OCI-LY1 (cell line): ENCODE measurements at regions not wholly inside any gene's neighbourhood (a gene's known extent, or its start where the extent isn't known, plus 50 kb on each side); places are given as distances from the start of the nearest gene placed in this dataset.

Experiments used
- H2AFZ ChIP-seq: fragments of 200-600 bp; sonication (generic), shearing (Covaris generic); 2 replicates; pipeline ENCODE4 v1.6.0; 2014; ENCODE audit warnings: antibody characterized with exemption, mild to moderate bottlenecking, low read length
- H3F3A ChIP-seq: fragments of 200-600 bp; sonication (generic), shearing (Covaris generic); 2 replicates; pipeline ENCODE4 v1.6.0; 2014; ENCODE audit warnings: mild to moderate bottlenecking, antibody characterized with exemption, low read length, moderate library complexity; ENCODE audit not compliant: insufficient read depth
- H3K27ac ChIP-seq: fragments of 200-600 bp; sonication (generic); 2 replicates; pipeline ENCODE4 v1.5.1; 2014; ENCODE audit warnings: low read length, mixed run types, mild to moderate bottlenecking, low read depth; ENCODE audit not compliant: poor library complexity, severe bottlenecking
- H3K27me3 ChIP-seq: fragments of 200-600 bp; sonication (generic); 2 replicates; pipeline ENCODE4 v1.6.0; 2014; ENCODE audit warnings: antibody characterized with exemption, mild to moderate bottlenecking, low read length, moderate library complexity; ENCODE audit not compliant: insufficient read depth
- H3K36me3 ChIP-seq: fragments of 200-600 bp; sonication (generic); 2 replicates; pipeline ENCODE4 v1.6.1; 2014; ENCODE audit warnings: mild to moderate bottlenecking, antibody characterized with exemption, low read length, moderate library complexity, mixed read lengths; ENCODE audit not compliant: insufficient read depth
- H3K4me1 ChIP-seq: fragments of 200-600 bp; sonication (generic); 2 replicates; pipeline ENCODE4 v1.5.1; 2014; ENCODE audit warnings: mild to moderate bottlenecking, low read length, moderate library complexity; ENCODE audit not compliant: insufficient read depth, severe bottlenecking
- H3K4me2 ChIP-seq: fragments of 200-600 bp; sonication (generic), shearing (Covaris generic); 2 replicates; pipeline ENCODE4 v1.6.1; 2014; ENCODE audit warnings: low read length
- H3K4me3 ChIP-seq: fragments of 200-600 bp; sonication (generic); 2 replicates; pipeline ENCODE4 v1.5.1; 2014; ENCODE audit warnings: low read length, low read depth, mild to moderate bottlenecking, mixed read lengths; ENCODE audit not compliant: poor library complexity, severe bottlenecking
- H3K79me2 ChIP-seq: fragments of 200-600 bp; shearing (Covaris generic); 2 replicates; pipeline ENCODE4 v1.6.1; 2016; ENCODE audit warnings: mixed run types, low read length, mixed read lengths; ENCODE audit not compliant: insufficient read depth
- H3K9ac ChIP-seq: fragments of 200-600 bp; sonication (generic), shearing (Covaris generic); 2 replicates; pipeline ENCODE4 v1.6.1; 2014; ENCODE audit warnings: mild to moderate bottlenecking, low read length, mixed read lengths
- H3K9me2 ChIP-seq: fragments of 200-600 bp; sonication (generic), shearing (Covaris generic); 2 replicates; pipeline ENCODE4 v1.6.1; 2014; ENCODE audit warnings: low read depth, mild to moderate bottlenecking, low read length, mixed read lengths
- H3K9me3 ChIP-seq: fragments of 200-600 bp; shearing (Covaris generic); 2 replicates; pipeline ENCODE4 v1.6.1; 2014; ENCODE audit warnings: low read length, mixed read lengths
- H4K20me1 ChIP-seq: fragments of 200-600 bp; sonication (generic), shearing (Covaris generic); 2 replicates; pipeline ENCODE4 v1.6.0; 2016; ENCODE audit warnings: mild to moderate bottlenecking, low read length; ENCODE audit not compliant: insufficient read depth
- CTCF ChIP-seq: fragments of 200-600 bp; sonication (generic), shearing (Covaris generic); IDR thresholded peaks from 2 replicates; pipeline ENCODE4 v1.5.1; 2017; ENCODE audit warnings: mild to moderate bottlenecking, antibody characterized with exemption, low read length, moderate library complexity, mixed read lengths
- EZH2 ChIP-seq: fragments of 200-600 bp; sonication (generic), shearing (Covaris generic); IDR thresholded peaks from 2 replicates; pipeline ENCODE4 v1.8.0; 2017; ENCODE audit warnings: borderline replicate concordance, mixed run types, mild to moderate bottlenecking, antibody characterized with exemption, low read length, moderate library complexity, mixed read lengths

GRCh38 chr13:112194167-112194530, 127.2 kb downstream of the SOX1 start:
- Histone ChIP-seq H4K20me1 (no peaks in the 10 kb centered on the region), H3K9me2 (no peaks in the 10 kb centered on the region), H3K4me2 (no peak overlapping the region), H2AFZ (no peak overlapping the region), H3K27ac (no peak overlapping the region), H3K4me1 (no peaks in the 10 kb centered on the region), H3F3A (no peaks in the 10 kb centered on the region), H3K4me3 (no peak overlapping the region), H3K9ac (no peak overlapping the region), H3K9me3 (no peaks in the 10 kb centered on the region), H3K27me3 (no peaks in the 10 kb centered on the region), H3K79me2 (no peaks in the 10 kb centered on the region), H3K36me3 (no peaks in the 10 kb centered on the region)
- no peak for TF ChIP-seq CTCF
- TF ChIP-seq EZH2: no peak

GRCh38 chr13:112194579-112194978, 127.6 kb downstream of the SOX1 start:
- Histone ChIP-seq H3K27ac (no peak overlapping the region), H3K4me1 (no peaks in the 10 kb centered on the region), H2AFZ (no peak overlapping the region), H3K79me2 (no peaks in the 10 kb centered on the region), H3F3A (no peaks in the 10 kb centered on the region), H3K9ac (no peak overlapping the region), H3K36me3 (no peaks in the 10 kb centered on the region), H4K20me1 (no peaks in the 10 kb centered on the region), H3K9me2 (no peaks in the 10 kb centered on the region), H3K9me3 (no peaks in the 10 kb centered on the region), H3K27me3 (no peaks in the 10 kb centered on the region), H3K4me2 (no peak overlapping the region), H3K4me3 (no peak overlapping the region)
- TF ChIP-seq EZH2 (no peak), CTCF (no peak)

- no peaks in the 10 kb centered on the region for H3K4me1 ChIP-seq
- H3K4me2 ChIP-seq: no peak overlapping the region
- no peaks in the 10 kb centered on the region for H4K20me1 ChIP-seq
- no peaks in the 10 kb centered on the region; the same call in 1 of the 2 replicates for H3K27me3 ChIP-seq
- H3K79me2 ChIP-seq: no peaks in the 10 kb centered on the region
- H3K27ac ChIP-seq: no peak overlapping the region
- H3K36me3 ChIP-seq: no peaks in the 10 kb centered on the region
- H3K4me3 ChIP-seq: no peak overlapping the region
- H3K9me2 ChIP-seq: no peaks in the 10 kb centered on the region
- no peak overlapping the region for H3K9ac ChIP-seq
- H2AFZ ChIP-seq: no peak overlapping the region
- no peaks in the 10 kb centered on the region for H3F3A ChIP-seq
- no peaks in the 10 kb centered on the region for H3K9me3 ChIP-seq
- TF ChIP-seq CTCF: no peak
Measured at GRCh38 chr13:112198396-112199010, 131.6 kb downstream of the SOX1 start.
